ENCODE measurements at regions not wholly inside any gene's neighbourhood (a gene's known extent, or its start where the extent isn't known, plus 50 kb on each side); places are given as distances from the start of the nearest gene placed in this dataset.

- no peak for DNase-seq (ENCODE audit: low read depth, low spot score)
Observed at GRCh38 chr20:58600756-58601155, 50.3 kb upstream of the STX16 start.

- no peak for DNase-seq (ENCODE audit: low read depth, low spot score)
Observed at GRCh38 chr20:58599966-58600365, 51.1 kb upstream of the STX16 start.

- DNase-seq (ENCODE audit: low read depth, low spot score) = no peak
Observed at GRCh38 chr20:58598211-58599015, 52.7 kb upstream of the STX16 start.

- no peak for DNase-seq (ENCODE audit: low read depth, low spot score)
Observed at GRCh38 chr20:58597249-58597891, 53.7 kb upstream of the STX16 start.

GRCh38 chr20:58596750-58597248 is 54.3 kb upstream of the STX16 start:
- DNase-seq (ENCODE audit: low read depth, low spot score) = no peak

GRCh38 chr20:58596244-58596643 is 54.8 kb upstream of the STX16 start:
- DNase-seq (ENCODE audit: low read depth, low spot score) = no peak

GRCh38 chr20:58595167-58595566 is 55.9 kb upstream of the STX16 start:
- DNase-seq (ENCODE audit: low read depth, low spot score) = no peak

- no peak for DNase-seq (ENCODE audit: low read depth, low spot score)
Observed at GRCh38 chr20:58593880-58594638, 57.0 kb upstream of the STX16 start.

- no peak for DNase-seq (ENCODE audit: low read depth, low spot score)
Observed at GRCh38 chr20:58592076-58592695, 58.9 kb upstream of the STX16 start.

- DNase-seq (ENCODE audit: low read depth, low spot score) = no peak
Observed at GRCh38 chr20:58590679-58591473, 60.2 kb upstream of the STX16 start.

GRCh38 chr20:58587467-58587866 is 63.6 kb upstream of the STX16 start:
- no peak for DNase-seq (ENCODE audit: low read depth, low spot score)

- no peak for DNase-seq (ENCODE audit: low read depth, low spot score)
Observed at GRCh38 chr20:58586565-58587093, 64.5 kb upstream of the STX16 start.

GRCh38 chr20:58585753-58586540 is 65.1 kb upstream of the STX16 start:
- peak; percentile 71 for DNase-seq (ENCODE audit: low read depth, low spot score)

- DNase-seq (ENCODE audit: low read depth, low spot score) = peak; percentile 63
Observed at GRCh38 chr20:58584881-58585752, 66.0 kb upstream of the STX16 start.

- no peak for DNase-seq (ENCODE audit: low read depth, low spot score)
Observed at GRCh38 chr20:58584051-58584824, 66.8 kb upstream of the STX16 start.

- DNase-seq (ENCODE audit: low read depth, low spot score) = no peak
Observed at GRCh38 chr20:58583586-58583985, 67.5 kb upstream of the STX16 start.

GRCh38 chr20:58583176-58583575 is 67.9 kb upstream of the STX16 start:
- no peak for DNase-seq (ENCODE audit: low read depth, low spot score)

- no peak for DNase-seq (ENCODE audit: low read depth, low spot score)
Observed at GRCh38 chr20:58580474-58580835, 65.3 kb upstream of the APCDD1L start.

All from ELF-1 (cell line).